ENCODE measurements at regions not wholly inside any gene's neighbourhood (a gene's known extent, or its start where the extent isn't known, plus 50 kb on each side); places are given as distances from the start of the nearest gene placed in this dataset.

- TF ChIP-seq CTCF (IDR thresholded peaks at IDR 0.05; ENCODE audit: extremely low read depth in 1 of 2, insufficient read depth in 1 of 2, low read depth in 1 of 2, low read length in 2 of 2) (no peak), MAX (IDR thresholded peaks at IDR 0.05; ENCODE audit: insufficient read depth, insufficient read length) (no peak), GATA2 (IDR thresholded peaks at IDR 0.05; ENCODE audit: insufficient read depth, insufficient read length, low read depth, low read length) (no peak), EZH2 (IDR thresholded peaks at IDR 0.05; ENCODE audit: borderline replicate concordance, low read depth, low read length, severe bottlenecking) (no peak), MYC (IDR thresholded peaks at IDR 0.05; ENCODE audit: low read depth, low read length) (no peak), POLR2A (IDR thresholded peaks at IDR 0.05; ENCODE audit: low read depth, low read length) (no peak)
These were observed 555.6 kb downstream of the CCER1 start for GRCh38 chr12:90399357-90399756.
